GM21447 (cell line): ENCODE measurements at regions not wholly inside any gene's neighbourhood (a gene's known extent, or its start where the extent isn't known, plus 50 kb on each side); places are given as distances from the start of the nearest gene placed in this dataset.

Source experiments
- ATAC-seq: cut with Tn5 transposase; IDR thresholded peaks from one replicate; pipeline ENCODE4 v1.9.1; 2021; ENCODE audit not compliant: unreplicated experiment

GRCh38 chr6:170136541-170137175 lies 154.2 kb downstream of the DLL1 start:
- no peak for ATAC-seq

GRCh38 chr6:170135821-170136471 lies 154.9 kb downstream of the DLL1 start:
- no peak for ATAC-seq

GRCh38 chr6:170135461-170135820 lies 155.4 kb downstream of the DLL1 start:
- ATAC-seq, result no peak

- ATAC-seq, result no peak
Measured at GRCh38 chr6:170134471-170135440, 156.1 kb downstream of the DLL1 start.

GRCh38 chr6:170134031-170134470 lies 156.8 kb downstream of the DLL1 start:
- no peak for ATAC-seq

GRCh38 chr6:170132561-170132991 lies 158.3 kb downstream of the DLL1 start:
- ATAC-seq, result no peak

- ATAC-seq, result no peak
Measured at GRCh38 chr6:170132011-170132521, 158.8 kb downstream of the DLL1 start.

GRCh38 chr6:170131351-170131750 lies 159.5 kb downstream of the DLL1 start:
- ATAC-seq, result no peak

- no peak for ATAC-seq
Measured at GRCh38 chr6:170130771-170131241, 160.1 kb downstream of the DLL1 start.

- no peak for ATAC-seq
Measured at GRCh38 chr6:170130201-170130621, 160.7 kb downstream of the DLL1 start.

- no peak for ATAC-seq
Measured at GRCh38 chr6:170129691-170130171, 161.1 kb downstream of the DLL1 start.

GRCh38 chr6:170128811-170129681 lies 161.8 kb downstream of the DLL1 start:
- no peak for ATAC-seq

GRCh38 chr6:170128346-170128745 lies 162.5 kb downstream of the DLL1 start:
- ATAC-seq, result no peak

- ATAC-seq, result no peak
Measured at GRCh38 chr6:170127151-170127550, 163.7 kb downstream of the DLL1 start.

- no peak for ATAC-seq
Measured at GRCh38 chr6:170125456-170126300, 165.2 kb downstream of the DLL1 start.

- ATAC-seq, result no peak
Measured at GRCh38 chr6:170124836-170125235, 166.0 kb downstream of the DLL1 start.

- ATAC-seq, result no peak
Measured at GRCh38 chr6:170124150-170124549, 166.7 kb downstream of the DLL1 start.

- ATAC-seq, result no peak
Measured at GRCh38 chr6:170122651-170123050, 168.2 kb downstream of the DLL1 start.
